HepG2 (cell line): ENCODE measurements at regions not wholly inside any gene's neighbourhood (a gene's known extent, or its start where the extent isn't known, plus 50 kb on each side); places are given as distances from the start of the nearest gene placed in this dataset.

Experiments
- ATAC-seq: fragments of 200-7000 bp; cut with Tn5 transposase; 3 replicates; pipeline ENCODE4 v1.9.1; 2020; ENCODE audit warnings: mild to moderate bottlenecking, moderate library complexity
- BruUV-seq: library from RNA; stranded (reverse); fragments of 400-500 nt; replicated peaks from 2 replicates; lab custom pipeline; 2021; lab: Mats Ljungman, UMichigan
- CTCF ChIA-PET: fragments of 300-600 bp; formaldehyde crosslinking; extraction: SDS; loops from one replicate; lab custom pipeline; 2021; ENCODE audit warnings: low total read pairs, inconsistent platforms, low intra/inter-chr PET ratio; lab: Yijun Ruan, JAX
- POLR2A ChIA-PET: fragments of 350-600 bp; sonication (Branson Sonifier 250); formaldehyde crosslinking; loops from one replicate; lab custom pipeline; 2020; ENCODE audit warnings: antibody characterized with exemption, inconsistent platforms; lab: Yijun Ruan, JAX
- DNase-seq: peaks from one replicate; pipeline ENCODE4 v3.0.0-alpha.2; 2015; ENCODE audit warnings: low spot score
- FAIRE-seq: peaks from 3 replicates; lab custom pipeline; 2011; peaks lifted over from hg19 to GRCh38; lab: Jason Lieb, UNC
- H2AFZ ChIP-seq: one replicate; pipeline ENCODE4 v1.6.1; 2011; ENCODE audit warnings: low read length, inconsistent platforms
- H3K27ac ChIP-seq: fragments of 300-600 bp; 3 replicates; pipeline ENCODE4 v1.8.0; 2011; ENCODE audit warnings: mixed run types, mild to moderate bottlenecking, mixed read lengths, low read length, inconsistent platforms; ENCODE audit not compliant: insufficient read depth; ENCODE audit errors: extremely low read length
- H3K27me3 ChIP-seq, 2 experiments: fragments of 200-600 bp in 1 of 2; 2 replicates in 1 of 2; 3 replicates in 1 of 2; pipeline versions ENCODE4 v1.6.0 to v1.8.0; 2011; ENCODE audit warnings: low read length in 2 of 2, mild to moderate bottlenecking in 2 of 2, moderate library complexity in 2 of 2, inconsistent platforms in 1 of 2; ENCODE audit not compliant: insufficient read depth in 2 of 2, control insufficient read depth in 1 of 2
- H3K36me3 ChIP-seq, 2 experiments: fragments of 200-600 bp in 1 of 2; replicated peaks in 1 of 2; 2 replicates in 1 of 2; 3 replicates in 1 of 2; pipeline versions ENCODE4 v1.5.1 to v1.8.0; 2011; ENCODE audit warnings: low read length in 2 of 2, inconsistent platforms in 1 of 2; ENCODE audit not compliant: insufficient read depth in 2 of 2, control insufficient read depth in 1 of 2
- H3K4me1 ChIP-seq: 2 replicates; pipeline ENCODE4 v1.5.1; 2012; ENCODE audit warnings: low read length, inconsistent platforms; ENCODE audit not compliant: insufficient read depth
- H3K4me2 ChIP-seq: 2 replicates; pipeline ENCODE4 v1.6.0; 2011; ENCODE audit warnings: low read depth, low read length, inconsistent platforms
- H3K4me3 ChIP-seq, 3 experiments: fragments of 200-600 bp in 1 of 3; sonication (generic), shearing (Covaris generic) in 1 of 3; replicated peaks in 1 of 3; 2 replicates each; pipeline ENCODE4 v1.5.1; 2011 to 2016; ENCODE audit warnings: low read length in 3 of 3, inconsistent platforms in 2 of 3, low read depth in 2 of 3, mild to moderate bottlenecking in 2 of 3, control low read depth in 1 of 3, mixed read lengths in 1 of 3; ENCODE audit not compliant: insufficient read depth in 1 of 3
- H3K79me2 ChIP-seq: one replicate; pipeline ENCODE4 v1.6.1; 2011; ENCODE audit warnings: low read length, inconsistent platforms; ENCODE audit not compliant: insufficient read depth
- H3K9ac ChIP-seq: 2 replicates; pipeline ENCODE4 v1.6.0; 2011; ENCODE audit warnings: mild to moderate bottlenecking, low read depth, low read length, inconsistent platforms; ENCODE audit not compliant: insufficient read depth
- H3K9me3 ChIP-seq: 2 replicates; pipeline ENCODE4 v1.5.1; 2012; ENCODE audit warnings: mild to moderate bottlenecking, low read length
- H4K20me1 ChIP-seq: 2 replicates; pipeline ENCODE4 v1.6.0; 2011; ENCODE audit warnings: inconsistent platforms, mild to moderate bottlenecking, low read length, moderate library complexity; ENCODE audit not compliant: insufficient read depth
- ATF1 ChIP-seq: IDR thresholded peaks from 2 replicates; pipeline ENCODE4 v1.6.1; 2016; ENCODE audit warnings: mild to moderate bottlenecking, control low read depth
- BCL6 ChIP-seq: IDR thresholded peaks from 2 replicates; pipeline ENCODE4 v1.6.1; 2016; ENCODE audit warnings: missing genetic modification reagents, missing compliant biosample characterization
- CBX1 ChIP-seq: IDR thresholded peaks from one replicate; pipeline ENCODE4 v1.6.1; 2016; ENCODE audit warnings: antibody characterized with exemption, low read depth
- CHD4 ChIP-seq: fragments of 200-600 bp; sonication (generic); IDR thresholded peaks from 2 replicates; pipeline ENCODE4 v1.7.0; 2017; ENCODE audit warnings: mild to moderate bottlenecking, low read length, borderline replicate concordance
- GATA4 ChIP-seq: sonication (generic); IDR thresholded peaks from 2 replicates; pipeline ENCODE4 v1.6.1; 2016; ENCODE audit warnings: antibody characterized with exemption, low read depth, borderline replicate concordance
- NR1H2 ChIP-seq: sonication (generic); formaldehyde crosslinking; IDR thresholded peaks from 2 replicates; pipeline ENCODE4 v1.8.1; 2022; ENCODE audit warnings: low read depth, missing genetic modification reagents, borderline replicate concordance
- NR2C2 ChIP-seq: sonication (generic); formaldehyde crosslinking; IDR thresholded peaks from 2 replicates; pipeline ENCODE4 v1.4.0; 2020; ENCODE audit warnings: missing genetic modification reagents, mild to moderate bottlenecking, moderate library complexity, borderline replicate concordance
- NR2F6 ChIP-seq, 2 experiments: IDR thresholded peaks; 2 replicates each; pipeline ENCODE4 v1.6.1; 2016; ENCODE audit warnings: antibody characterized with exemption in 1 of 2, mild to moderate bottlenecking in 1 of 2
- SRY ChIP-seq: sonication (generic); formaldehyde crosslinking; IDR thresholded peaks from 2 replicates; pipeline ENCODE4 v1.8.0; 2022; ENCODE audit warnings: mild to moderate bottlenecking, missing genetic modification reagents
- TGIF2 ChIP-seq: IDR thresholded peaks from 2 replicates; pipeline ENCODE4 v1.6.1; 2016; ENCODE audit warnings: control low read depth, missing compliant biosample characterization
- UBTF ChIP-seq: sonication (generic); formaldehyde crosslinking; IDR thresholded peaks from 2 replicates; pipeline ENCODE4 v1.4.0; 2020; ENCODE audit warnings: mild to moderate bottlenecking, missing genetic modification reagents
- ZBTB38 ChIP-seq: sonication (generic); formaldehyde crosslinking; IDR thresholded peaks from 2 replicates; pipeline ENCODE4 v1.5.1; 2020; ENCODE audit warnings: mild to moderate bottlenecking, missing genetic modification reagents
- ZMYM2 ChIP-seq: sonication (generic); formaldehyde crosslinking; IDR thresholded peaks from 2 replicates; pipeline ENCODE4 v1.8.0; 2022; ENCODE audit warnings: mild to moderate bottlenecking, missing genetic modification reagents
- ZNF781 ChIP-seq: sonication (generic); formaldehyde crosslinking; IDR thresholded peaks from 2 replicates; pipeline ENCODE4 v1.5.1; 2020; ENCODE audit warnings: borderline replicate concordance, mild to moderate bottlenecking, missing genetic modification reagents; ENCODE audit errors: not compliant biosample characterization
- ZZZ3 ChIP-seq: sonication (generic); formaldehyde crosslinking; IDR thresholded peaks from 2 replicates; pipeline ENCODE4 v1.4.0; 2020; ENCODE audit warnings: missing genetic modification reagents, mild to moderate bottlenecking, borderline replicate concordance
- WGBS: methylation state at CpG from one replicate; pipeline ENCODE4 v1.1.6; 2017; ENCODE audit warnings: low lambda C conversion rate; 5-methylcytosine and 5-hydroxymethylcytosine counted together
- in situ Hi-C: cut with HindIII; loops from 2 replicates; pipeline ENCODE4 v1.10.0; 2017; ENCODE audit warnings: low pct_unique_long_range_greater_than_20kb; ENCODE audit not compliant: extremely low pct_ligation_motif_present
- intact Hi-C: fragments of 100-400 bp; cut with micrococcal nuclease; formaldehyde crosslinking; loops from one replicate; pipeline ENCODE4 v1.10.0; 2022; ENCODE audit not compliant: unreplicated experiment

DNA sequence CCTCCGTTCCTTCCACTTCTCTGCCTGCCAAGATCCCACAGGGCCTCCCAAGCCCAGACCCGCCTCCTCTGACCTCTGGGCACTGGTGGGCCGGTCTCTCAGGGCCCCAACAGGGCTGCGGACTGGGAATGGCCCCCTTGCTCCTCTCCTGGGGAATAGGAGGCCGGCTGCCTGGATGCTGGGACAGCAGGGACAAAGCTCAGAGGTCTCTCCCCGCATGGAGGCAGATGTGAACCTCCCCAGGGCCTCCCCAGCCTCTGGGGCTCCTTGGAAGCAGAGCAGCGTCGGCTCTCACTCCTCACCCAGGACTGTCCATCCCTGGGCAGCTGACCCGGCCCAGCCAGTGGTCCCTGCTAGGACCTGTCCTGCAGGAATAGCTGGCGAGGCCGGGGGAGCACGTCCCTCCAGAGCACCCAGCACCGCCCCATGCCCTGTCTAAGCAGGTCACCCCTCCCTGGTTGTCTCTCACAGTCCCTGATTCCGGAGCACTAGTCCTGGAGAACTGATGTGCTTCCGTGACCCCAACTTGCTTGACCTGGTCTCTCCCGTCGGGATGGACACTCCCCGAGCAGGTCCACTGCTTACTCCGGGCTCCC lies 85.8 kb downstream of the RTL6 start:
- no peak overlapping the region for H3K27ac ChIP-seq
- peaks cover 5% of the 10 kb centered on the region; the same call in 1 of the 2 replicates for H3K9me3 ChIP-seq
- H3K9ac ChIP-seq, result no peak overlapping the region
- TF ChIP-seq ZBTB38, result no peak
- TF ChIP-seq UBTF (CRISPR knock-in tag), result peak; percentile 10; the same call in 1 of the 2 replicates
- TF ChIP-seq BCL6, result no peak
- TF ChIP-seq ZZZ3 (CRISPR knock-in tag), result no peak
- no peak for TF ChIP-seq CHD4
- no peak for TF ChIP-seq ATF1
- TF ChIP-seq TGIF2, result no peak
- TF ChIP-seq ZMYM2 (CRISPR knock-in tag), result no peak
- no peak for TF ChIP-seq ZNF781
- TF ChIP-seq NR1H2 (CRISPR knock-in tag), result no peak
- TF ChIP-seq NR2C2, result 0 out of 2 replicates have a peak, but pooled peaks have one; percentile 17
- no peak for TF ChIP-seq GATA4
- TF ChIP-seq NR2F6 (IDR thresholded peaks at IDR 0.05), result no peak
- TF ChIP-seq NR2F6 (CRISPR knock-in tag; IDR thresholded peaks at IDR 0.05), result no peak
- no peak for TF ChIP-seq CBX1
- no peak for TF ChIP-seq SRY
- no TSS peak for BruUV-seq
- H3K4me1 ChIP-seq, result peaks cover 20% of the 10 kb centered on the region
- ChIA-PET CTCF (no interaction called here), POLR2A (no interaction called here)
- H2AFZ ChIP-seq, result no peak overlapping the region
- ATAC-seq (peak; percentile 64), FAIRE-seq (no peak), DNase-seq (no peak)
- H3K79me2 ChIP-seq, result no peaks in the 10 kb centered on the region
- no peaks in the 10 kb centered on the region for H3K36me3 ChIP-seq
- intact Hi-C loops, result no loop called here
- no peaks in the 10 kb centered on the region for H4K20me1 ChIP-seq
- 29% methylated on average over 5 of the region's 19 CpGs for whole genome bisulfite sequencing
- in situ Hi-C loops, result no loop called here
- H3K27me3 ChIP-seq, result peaks cover 9 to 49% of the 10 kb centered on the region in 2 experiments
- H3K4me2 ChIP-seq, result peak overlapping the region; percentile 61
- peak overlapping the region in 1 of 3 experiments; percentile 40; a peak in 1 of 6 replicates for H3K4me3 ChIP-seq
